Neural progenitor cell (in vitro differentiated cells): ENCODE measurements at regions not wholly inside any gene's neighbourhood (a gene's known extent, or its start where the extent isn't known, plus 50 kb on each side); places are given as distances from the start of the nearest gene placed in this dataset.

Source experiments
- DNase-seq: peaks from one replicate; pipeline ENCODE4 v3.0.0-alpha.2; 2016; ENCODE audit warnings: low spot score
- H2AFZ ChIP-seq: fragments of 200-600 bp; sonication (generic); replicated peaks from 2 replicates; pipeline ENCODE4 v1.6.1; 2016; ENCODE audit warnings: antibody characterized with exemption
- H3F3A ChIP-seq: fragments of 200-600 bp; sonication (generic); 2 replicates; pipeline ENCODE4 v1.6.1; 2016; ENCODE audit warnings: antibody characterized with exemption, low read depth
- H3K27ac ChIP-seq: fragments of 200-600 bp; sonication (generic); 2 replicates; pipeline ENCODE4 v1.5.1; 2016; ENCODE audit warnings: mild to moderate bottlenecking
- H3K27me3 ChIP-seq: fragments of 200-600 bp; sonication (generic); 2 replicates; pipeline ENCODE4 v1.6.1; 2016; ENCODE audit warnings: mild to moderate bottlenecking, moderate library complexity
- H3K36me3 ChIP-seq: fragments of 200-600 bp; sonication (generic); 2 replicates; pipeline ENCODE4 v1.5.1; 2016
- H3K4me1 ChIP-seq: fragments of 200-600 bp; sonication (generic); 2 replicates; pipeline ENCODE4 v1.6.1; 2016; ENCODE audit warnings: mixed run types
- H3K4me2 ChIP-seq: fragments of 200-600 bp; sonication (generic); 2 replicates; pipeline ENCODE4 v1.6.1; 2016
- H3K4me3 ChIP-seq: fragments of 200-600 bp; sonication (generic); 2 replicates; pipeline ENCODE4 v1.5.1; 2016
- H3K79me2 ChIP-seq: fragments of 200-600 bp; sonication (generic); 2 replicates; pipeline ENCODE4 v1.6.1; 2016; ENCODE audit warnings: low read depth
- H3K9ac ChIP-seq: fragments of 200-600 bp; sonication (generic); 2 replicates; pipeline ENCODE4 v1.6.1; 2016
- H3K9me3 ChIP-seq: fragments of 200-600 bp; sonication (generic); 2 replicates; pipeline ENCODE4 v1.5.1; 2016; ENCODE audit warnings: low read depth
- H4K20me1 ChIP-seq: fragments of 200-600 bp; sonication (generic); 2 replicates; pipeline ENCODE4 v1.6.1; 2016; ENCODE audit warnings: low read depth
- H3K27ac Mint-ChIP-seq: 3 replicates; pipeline ENCODE4 v1.8.0; 2021; ENCODE audit warnings: mixed read lengths
- H3K27me3 Mint-ChIP-seq: 2 replicates; pipeline ENCODE4 v1.8.0; 2022; ENCODE audit warnings: low read depth, mild to moderate bottlenecking, inconsistent platforms, moderate library complexity, mixed read lengths; ENCODE audit not compliant: insufficient read depth
- H3K36me3 Mint-ChIP-seq: 3 replicates; pipeline ENCODE4 v1.8.0; 2021; ENCODE audit warnings: mixed read lengths
- H3K4me1 Mint-ChIP-seq: 3 replicates; pipeline ENCODE4 v1.8.0; 2021; ENCODE audit warnings: mixed read lengths
- H3K4me3 Mint-ChIP-seq: 3 replicates; pipeline ENCODE4 v1.8.0; 2021; ENCODE audit warnings: mild to moderate bottlenecking, moderate library complexity, mixed read lengths
- H3K9me3 Mint-ChIP-seq: 3 replicates; pipeline ENCODE4 v1.8.0; 2020; ENCODE audit warnings: mixed read lengths
- CTCF ChIP-seq: fragments of 200-600 bp; sonication (generic); IDR thresholded peaks from 2 replicates; pipeline ENCODE4 v1.5.1; 2017; ENCODE audit warnings: antibody characterized with exemption, mild to moderate bottlenecking
- EZH2 ChIP-seq: fragments of 200-600 bp; sonication (generic); IDR thresholded peaks from 2 replicates; pipeline ENCODE4 v1.6.1; 2017; ENCODE audit warnings: antibody characterized with exemption, mild to moderate bottlenecking, moderate library complexity
- EZH2phosphoT487 ChIP-seq: fragments of 200-600 bp; sonication (generic); IDR thresholded peaks from 2 replicates; pipeline ENCODE4 v1.6.1; 2017; ENCODE audit warnings: antibody characterized with exemption

- no peak overlapping the region for H2AFZ ChIP-seq
- H4K20me1 ChIP-seq: no peaks in the 10 kb centered on the region
- no peaks in the 10 kb centered on the region for H3F3A ChIP-seq
- Mint-ChIP-seq H3K4me3 (no peak overlapping the region), H3K36me3 (no peaks in the 10 kb centered on the region), H3K27me3 (peaks cover 4% of the 10 kb centered on the region), H3K4me1 (peaks cover 7% of the 10 kb centered on the region), H3K27ac (no peak overlapping the region), H3K9me3 (no peaks in the 10 kb centered on the region)
- no peak overlapping the region for H3K27ac ChIP-seq
- no peak overlapping the region for H3K4me3 ChIP-seq
- H3K79me2 ChIP-seq: no peaks in the 10 kb centered on the region
- no peaks in the 10 kb centered on the region for H3K27me3 ChIP-seq
- TF ChIP-seq EZH2phosphoT487: no peak
- TF ChIP-seq CTCF: no peak
- TF ChIP-seq EZH2: no peak
- peaks cover 6% of the 10 kb centered on the region for H3K4me1 ChIP-seq
- H3K9me3 ChIP-seq: no peaks in the 10 kb centered on the region
- peak; percentile 32 for DNase-seq
- no peaks in the 10 kb centered on the region for H3K36me3 ChIP-seq
- no peak overlapping the region for H3K9ac ChIP-seq
- no peak overlapping the region for H3K4me2 ChIP-seq
Measured at GRCh38 chr13:50225193-50226155, 210.2 kb downstream of the KCNRG start.

- no peaks in the 10 kb centered on the region for H4K20me1 ChIP-seq
- H3K27me3 ChIP-seq: no peaks in the 10 kb centered on the region
- H3K27ac Mint-ChIP-seq: no peak overlapping the region
- peaks cover 2% of the 10 kb centered on the region for H3K27me3 Mint-ChIP-seq
- no peak for DNase-seq
- no peak overlapping the region for H3K4me2 ChIP-seq
- peaks cover 7% of the 10 kb centered on the region for H3K4me1 Mint-ChIP-seq
- H3K9me3 Mint-ChIP-seq: no peaks in the 10 kb centered on the region
- no peak for TF ChIP-seq EZH2phosphoT487
- TF ChIP-seq CTCF: no peak
- TF ChIP-seq EZH2: no peak
- peaks cover 6% of the 10 kb centered on the region for H3K4me1 ChIP-seq
- no peak overlapping the region for H3K9ac ChIP-seq
- no peaks in the 10 kb centered on the region for H3K36me3 ChIP-seq
- H3K4me3 ChIP-seq: no peak overlapping the region
- no peak overlapping the region for H2AFZ ChIP-seq
- H3K4me3 Mint-ChIP-seq: no peak overlapping the region
- no peaks in the 10 kb centered on the region for H3K9me3 ChIP-seq
- H3F3A ChIP-seq: no peaks in the 10 kb centered on the region
- H3K27ac ChIP-seq: no peak overlapping the region
- H3K36me3 Mint-ChIP-seq: no peaks in the 10 kb centered on the region
- H3K79me2 ChIP-seq: no peaks in the 10 kb centered on the region
Measured at GRCh38 chr13:50226515-50227155, 211.4 kb downstream of the KCNRG start.

- no peak overlapping the region for H3K4me2 ChIP-seq
- no peaks in the 10 kb centered on the region for H3K79me2 ChIP-seq
- no peaks in the 10 kb centered on the region for H3K27me3 ChIP-seq
- no peaks in the 10 kb centered on the region for H3K9me3 ChIP-seq
- Mint-ChIP-seq H3K9me3 (peaks cover 2% of the 10 kb centered on the region), H3K27me3 (peaks cover 2% of the 10 kb centered on the region), H3K36me3 (no peaks in the 10 kb centered on the region), H3K4me3 (no peak overlapping the region), H3K4me1 (peaks cover 5% of the 10 kb centered on the region), H3K27ac (no peak overlapping the region)
- H3K4me1 ChIP-seq: peaks cover 6% of the 10 kb centered on the region
- no peaks in the 10 kb centered on the region for H3K36me3 ChIP-seq
- no peak for DNase-seq
- H4K20me1 ChIP-seq: no peaks in the 10 kb centered on the region
- H3K27ac ChIP-seq: no peak overlapping the region
- no peak overlapping the region for H2AFZ ChIP-seq
- TF ChIP-seq EZH2phosphoT487: no peak
- no peak for TF ChIP-seq CTCF
- TF ChIP-seq EZH2: no peak
- no peak overlapping the region for H3K9ac ChIP-seq
- no peaks in the 10 kb centered on the region for H3F3A ChIP-seq
- H3K4me3 ChIP-seq: no peak overlapping the region
Measured at GRCh38 chr13:50227361-50227760, 212.1 kb downstream of the KCNRG start.
